Panc1 (cell line): ENCODE measurements at regions not wholly inside any gene's neighbourhood (a gene's known extent, or its start where the extent isn't known, plus 50 kb on each side); places are given as distances from the start of the nearest gene placed in this dataset.

ENCODE experiments used
- ATAC-seq: fragments of 200-7000 bp; cut with Tn5 transposase; 2 replicates; pipeline ENCODE4 v1.9.1; 2020; ENCODE audit warnings: mild to moderate bottlenecking, moderate library complexity
- BruUV-seq: library from RNA; stranded (reverse); fragments of 400-500 nt; replicated peaks from 2 replicates; lab custom pipeline; 2021; lab: Mats Ljungman, UMichigan
- CTCF ChIA-PET: fragments of 300-600 bp; sonication (Branson Sonifier 250); formaldehyde crosslinking; loops from one replicate; lab custom pipeline; 2022; ENCODE audit warnings: antibody characterized with exemption; lab: Charles Lee
- POLR2A ChIA-PET: fragments of 300-600 bp; sonication (Branson Sonifier 250); formaldehyde crosslinking; loops from one replicate; lab custom pipeline; 2022; ENCODE audit warnings: antibody characterized with exemption; lab: Charles Lee
- DNase-seq: peaks from one replicate; pipeline ENCODE4 v3.0.0-alpha.2; 2010; ENCODE audit warnings: low read depth, low spot score
- H3K27ac ChIP-seq: 2 replicates; pipeline ENCODE4 v1.5.1; 2011; ENCODE audit warnings: mild to moderate bottlenecking, low read length, inconsistent platforms
- H3K27me3 ChIP-seq: fragments of 200-500 bp; sonication (Bioruptor generic); 2 replicates; pipeline ENCODE4 v1.6.0; 2014; ENCODE audit warnings: low read length, inconsistent platforms; ENCODE audit not compliant: control insufficient read depth, insufficient read depth
- H3K36me3 ChIP-seq: fragments of 200-500 bp; sonication (Bioruptor generic); 2 replicates; pipeline ENCODE4 v1.5.1; 2014; ENCODE audit warnings: inconsistent platforms, mild to moderate bottlenecking, low read length, moderate library complexity; ENCODE audit not compliant: control insufficient read depth, insufficient read depth
- H3K4me1 ChIP-seq: 2 replicates; pipeline ENCODE4 v1.5.1; 2011; ENCODE audit warnings: inconsistent platforms, mild to moderate bottlenecking, low read length, moderate library complexity; ENCODE audit not compliant: control insufficient read depth, insufficient read depth
- H3K4me3 ChIP-seq, 2 experiments: 2 replicates each; pipeline ENCODE4 v1.5.1; 2011 to 2012; ENCODE audit warnings: low read depth in 2 of 2, low read length in 2 of 2, mild to moderate bottlenecking in 2 of 2, inconsistent platforms in 1 of 2, moderate library complexity in 1 of 2
- H3K9me3 ChIP-seq: fragments of 200-500 bp; sonication (Bioruptor generic); 2 replicates; pipeline ENCODE4 v1.5.1; 2014; ENCODE audit warnings: low read depth, mild to moderate bottlenecking, inconsistent platforms, low read length, moderate library complexity; ENCODE audit not compliant: control insufficient read depth, insufficient read depth
- POLR2AphosphoS5 ChIP-seq: IDR thresholded peaks from 2 replicates; pipeline ENCODE4 v1.6.1; 2012; ENCODE audit warnings: mild to moderate bottlenecking, low read depth, low read length, moderate library complexity
- SIN3A ChIP-seq: IDR thresholded peaks from 2 replicates; pipeline ENCODE4 v1.6.1; 2012; ENCODE audit warnings: low read depth, mild to moderate bottlenecking, low read length, moderate library complexity, borderline replicate concordance; ENCODE audit not compliant: insufficient read depth
- TCF7L2 ChIP-seq: IDR thresholded peaks from 2 replicates; pipeline ENCODE4 v1.6.1; 2011; ENCODE audit warnings: mild to moderate bottlenecking, low read depth, low read length, inconsistent platforms
- in situ Hi-C: cut with HindIII; loops from 2 replicates; pipeline ENCODE4 v1.10.0; 2016; ENCODE audit warnings: low sequenced_read_pairs, low pct_unique_long_range_greater_than_20kb
- intact Hi-C: fragments of 100-400 bp; cut with micrococcal nuclease; formaldehyde crosslinking; loops from one replicate; pipeline ENCODE4 v1.10.0; 2022; ENCODE audit not compliant: unreplicated experiment
- TF ChIP-seq, protein P1 (sequence below), 2 experiments: IDR thresholded peaks; 2 replicates each; pipeline ENCODE4 v1.6.1; 2011 to 2012; ENCODE audit warnings: low read depth in 2 of 2, control low read depth in 1 of 2, low read length in 1 of 2, mild to moderate bottlenecking in 1 of 2, moderate library complexity in 1 of 2; ENCODE audit not compliant: insufficient read depth in 1 of 2
- TF ChIP-seq, protein P2 (sequence below): fragments of 450-650 bp; IDR thresholded peaks from 2 replicates; pipeline ENCODE4 v1.5.1; 2017; ENCODE audit warnings: mild to moderate bottlenecking

DNA sequence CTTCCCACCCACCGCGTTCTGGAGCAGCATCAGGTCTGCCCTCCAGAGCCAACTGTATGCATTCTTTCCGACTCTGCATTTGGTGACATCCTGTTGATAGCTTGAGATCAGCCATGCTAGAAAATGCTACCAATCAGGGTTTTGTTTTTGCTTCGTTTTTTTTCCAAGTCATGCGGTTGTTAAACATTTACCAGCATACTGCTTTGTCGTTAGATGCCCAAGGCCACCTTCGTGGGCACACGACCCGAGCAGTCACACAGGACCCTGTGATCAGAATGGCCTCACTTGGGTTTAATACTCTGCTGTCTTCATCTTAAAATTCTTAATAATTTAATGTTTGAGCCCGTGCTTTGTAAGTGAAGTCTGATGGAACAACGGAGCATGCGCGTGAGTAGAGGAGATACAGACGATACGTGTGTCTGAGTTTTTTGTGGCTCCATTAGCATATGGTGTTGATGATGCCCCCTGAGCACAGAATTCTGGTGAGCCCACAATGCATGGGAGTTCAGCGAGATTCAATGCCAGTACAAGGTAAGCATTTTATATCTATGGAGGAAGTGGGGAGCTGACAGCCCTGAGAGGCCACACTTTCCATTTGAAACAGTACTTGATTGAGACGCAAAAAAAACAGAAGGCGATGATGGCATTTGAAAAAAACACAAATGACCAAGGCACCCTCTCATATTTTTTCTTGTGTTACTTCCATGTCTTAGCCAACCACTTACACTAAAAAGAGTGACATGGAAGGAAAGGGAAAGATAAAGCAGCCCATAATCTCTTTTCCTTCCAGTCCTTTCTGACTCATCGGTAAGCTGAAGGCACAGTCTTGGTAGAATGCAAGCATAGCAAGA lies 323.6 kb downstream of the BCOR start:
- ATAC-seq, result no peak
- ChIA-PET CTCF (no interaction called here), POLR2A (no interaction called here)
- H3K4me1 ChIP-seq, result no peaks in the 10 kb centered on the region
- no peak overlapping the region for H3K27ac ChIP-seq
- in situ Hi-C loops (no loop called here), intact Hi-C loops (no loop called here)
- no peaks in the 10 kb centered on the region for H3K36me3 ChIP-seq
- H3K27me3 ChIP-seq, result no peaks in the 10 kb centered on the region
- BruUV-seq, result no TSS peak
- TF ChIP-seq SIN3A (no peak), POLR2AphosphoS5 (no peak)
- TF ChIP-seq, protein P1, sequence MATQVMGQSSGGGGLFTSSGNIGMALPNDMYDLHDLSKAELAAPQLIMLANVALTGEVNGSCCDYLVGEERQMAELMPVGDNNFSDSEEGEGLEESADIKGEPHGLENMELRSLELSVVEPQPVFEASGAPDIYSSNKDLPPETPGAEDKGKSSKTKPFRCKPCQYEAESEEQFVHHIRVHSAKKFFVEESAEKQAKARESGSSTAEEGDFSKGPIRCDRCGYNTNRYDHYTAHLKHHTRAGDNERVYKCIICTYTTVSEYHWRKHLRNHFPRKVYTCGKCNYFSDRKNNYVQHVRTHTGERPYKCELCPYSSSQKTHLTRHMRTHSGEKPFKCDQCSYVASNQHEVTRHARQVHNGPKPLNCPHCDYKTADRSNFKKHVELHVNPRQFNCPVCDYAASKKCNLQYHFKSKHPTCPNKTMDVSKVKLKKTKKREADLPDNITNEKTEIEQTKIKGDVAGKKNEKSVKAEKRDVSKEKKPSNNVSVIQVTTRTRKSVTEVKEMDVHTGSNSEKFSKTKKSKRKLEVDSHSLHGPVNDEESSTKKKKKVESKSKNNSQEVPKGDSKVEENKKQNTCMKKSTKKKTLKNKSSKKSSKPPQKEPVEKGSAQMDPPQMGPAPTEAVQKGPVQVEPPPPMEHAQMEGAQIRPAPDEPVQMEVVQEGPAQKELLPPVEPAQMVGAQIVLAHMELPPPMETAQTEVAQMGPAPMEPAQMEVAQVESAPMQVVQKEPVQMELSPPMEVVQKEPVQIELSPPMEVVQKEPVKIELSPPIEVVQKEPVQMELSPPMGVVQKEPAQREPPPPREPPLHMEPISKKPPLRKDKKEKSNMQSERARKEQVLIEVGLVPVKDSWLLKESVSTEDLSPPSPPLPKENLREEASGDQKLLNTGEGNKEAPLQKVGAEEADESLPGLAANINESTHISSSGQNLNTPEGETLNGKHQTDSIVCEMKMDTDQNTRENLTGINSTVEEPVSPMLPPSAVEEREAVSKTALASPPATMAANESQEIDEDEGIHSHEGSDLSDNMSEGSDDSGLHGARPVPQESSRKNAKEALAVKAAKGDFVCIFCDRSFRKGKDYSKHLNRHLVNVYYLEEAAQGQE (IDR thresholded peaks at IDR 0.05; ENCODE audit: insufficient read depth in 1 of 2, low read depth in 2 of 2, low read length in 1 of 2), result no peak
- TF ChIP-seq, protein P2, sequence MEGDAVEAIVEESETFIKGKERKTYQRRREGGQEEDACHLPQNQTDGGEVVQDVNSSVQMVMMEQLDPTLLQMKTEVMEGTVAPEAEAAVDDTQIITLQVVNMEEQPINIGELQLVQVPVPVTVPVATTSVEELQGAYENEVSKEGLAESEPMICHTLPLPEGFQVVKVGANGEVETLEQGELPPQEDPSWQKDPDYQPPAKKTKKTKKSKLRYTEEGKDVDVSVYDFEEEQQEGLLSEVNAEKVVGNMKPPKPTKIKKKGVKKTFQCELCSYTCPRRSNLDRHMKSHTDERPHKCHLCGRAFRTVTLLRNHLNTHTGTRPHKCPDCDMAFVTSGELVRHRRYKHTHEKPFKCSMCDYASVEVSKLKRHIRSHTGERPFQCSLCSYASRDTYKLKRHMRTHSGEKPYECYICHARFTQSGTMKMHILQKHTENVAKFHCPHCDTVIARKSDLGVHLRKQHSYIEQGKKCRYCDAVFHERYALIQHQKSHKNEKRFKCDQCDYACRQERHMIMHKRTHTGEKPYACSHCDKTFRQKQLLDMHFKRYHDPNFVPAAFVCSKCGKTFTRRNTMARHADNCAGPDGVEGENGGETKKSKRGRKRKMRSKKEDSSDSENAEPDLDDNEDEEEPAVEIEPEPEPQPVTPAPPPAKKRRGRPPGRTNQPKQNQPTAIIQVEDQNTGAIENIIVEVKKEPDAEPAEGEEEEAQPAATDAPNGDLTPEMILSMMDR, result no peak
- H3K9me3 ChIP-seq, result no peaks in the 10 kb centered on the region
- H3K4me3 ChIP-seq, result no peak overlapping the region
- DNase-seq, result no peak

- intact Hi-C loops (no loop called here), in situ Hi-C loops (no loop called here)
- Histone ChIP-seq H3K9me3 (no peaks in the 10 kb centered on the region), H3K27ac (no peak overlapping the region), H3K36me3 (no peaks in the 10 kb centered on the region), H3K27me3 (no peaks in the 10 kb centered on the region), H3K4me1 (no peaks in the 10 kb centered on the region), H3K4me3 (no peak overlapping the region)
- no peak for TF ChIP-seq POLR2AphosphoS5
- TF ChIP-seq, protein P1 (IDR thresholded peaks at IDR 0.05; ENCODE audit: insufficient read depth in 1 of 2, low read depth in 2 of 2, low read length in 1 of 2), result no peak
- no peak for TF ChIP-seq SIN3A
- TF ChIP-seq, protein P2, result no peak
- no peak for TF ChIP-seq TCF7L2
- no peak for DNase-seq
- CTCF ChIA-PET, result no interaction called here
- BruUV-seq, result no TSS peak
- no peak for ATAC-seq
- POLR2A ChIA-PET, result no interaction called here
Measured at GRCh38 chrX:39774774-39775328, 322.9 kb downstream of the BCOR start.
